Loucy (cell line): ENCODE measurements at regions not wholly inside any gene's neighbourhood (a gene's known extent, or its start where the extent isn't known, plus 50 kb on each side); places are given as distances from the start of the nearest gene placed in this dataset.

Experiments used
- H2AFZ ChIP-seq: fragments of 200-600 bp; sonication (generic); 2 replicates; pipeline ENCODE4 v1.6.0; 2016; ENCODE audit warnings: antibody characterized with exemption, mild to moderate bottlenecking, low read length, moderate library complexity
- H3F3A ChIP-seq: fragments of 200-600 bp; 2 replicates; pipeline ENCODE4 v1.6.0; 2016; ENCODE audit warnings: antibody characterized with exemption, low read depth, mild to moderate bottlenecking
- H3K27me3 ChIP-seq: fragments of 200-600 bp; sonication (generic); 2 replicates; pipeline ENCODE4 v1.6.1; 2014; ENCODE audit warnings: low read length, mild to moderate bottlenecking; ENCODE audit not compliant: insufficient read depth, poor library complexity, severe bottlenecking
- H3K36me3 ChIP-seq: fragments of 200-600 bp; sonication (generic); 2 replicates; pipeline ENCODE4 v1.6.1; 2016; ENCODE audit warnings: low read length; ENCODE audit not compliant: insufficient read depth
- H3K4me1 ChIP-seq: fragments of 200-600 bp; sonication (generic); 2 replicates; pipeline ENCODE4 v1.5.1; 2014; ENCODE audit warnings: low read length, mild to moderate bottlenecking; ENCODE audit not compliant: insufficient read depth, poor library complexity, severe bottlenecking
- H3K4me2 ChIP-seq: fragments of 200-600 bp; sonication (generic); 2 replicates; pipeline ENCODE4 v1.6.0; 2014; ENCODE audit warnings: antibody characterized with exemption, low read length, low read depth, mild to moderate bottlenecking; ENCODE audit not compliant: poor library complexity, severe bottlenecking
- H3K4me3 ChIP-seq: fragments of 200-600 bp; sonication (generic); 2 replicates; pipeline ENCODE4 v1.5.1; 2014; ENCODE audit warnings: low read length, mild to moderate bottlenecking, mixed read lengths; ENCODE audit not compliant: poor library complexity, severe bottlenecking
- H3K79me2 ChIP-seq: fragments of 200-600 bp; sonication (generic); 2 replicates; pipeline ENCODE4 v1.6.1; 2014; ENCODE audit warnings: low read length; ENCODE audit not compliant: insufficient read depth
- H3K9ac ChIP-seq: fragments of 200-600 bp; sonication (generic); 2 replicates; pipeline ENCODE4 v1.6.0; 2014; ENCODE audit warnings: mild to moderate bottlenecking, low read depth, low read length, moderate library complexity; ENCODE audit not compliant: poor library complexity, severe bottlenecking
- H3K9me2 ChIP-seq: fragments of 200-600 bp; sonication (generic); replicated peaks from 2 replicates; pipeline ENCODE4 v1.6.1; 2016; ENCODE audit warnings: low read depth, low read length, mixed read lengths
- H3K9me3 ChIP-seq: fragments of 200-600 bp; sonication (generic); 2 replicates; pipeline ENCODE4 v1.6.1; 2014; ENCODE audit warnings: mild to moderate bottlenecking, antibody characterized with exemption, low read length, low read depth; ENCODE audit not compliant: insufficient read depth
- H4K20me1 ChIP-seq: fragments of 200-600 bp; sonication (generic); 2 replicates; pipeline ENCODE4 v1.6.0; 2014; ENCODE audit warnings: antibody characterized with exemption, low read length, mild to moderate bottlenecking; ENCODE audit not compliant: insufficient read depth, poor library complexity, severe bottlenecking
- CTCF ChIP-seq: fragments of 200-600 bp; sonication (generic); conservative IDR thresholded peaks from 2 replicates; pipeline ENCODE4 v1.5.1; 2014; ENCODE audit warnings: mild to moderate bottlenecking, antibody characterized with exemption, low read length
- EZH2phosphoT487 ChIP-seq: fragments of 200-600 bp; IDR thresholded peaks from 2 replicates; pipeline ENCODE4 v1.6.1; 2018; ENCODE audit warnings: antibody characterized with exemption, mild to moderate bottlenecking, moderate library complexity, borderline replicate concordance

- no peaks in the 10 kb centered on the region for H3K27me3 ChIP-seq
- H3K4me2 ChIP-seq: no peak overlapping the region
Measured at GRCh38 chr3:186432944-186433732, 71.1 kb upstream of the DGKG start.

GRCh38 chr3:186432189-186432588 lies 70.2 kb upstream of the DGKG start:
- no peak overlapping the region for H3K4me3 ChIP-seq
- H3K27me3 ChIP-seq: no peaks in the 10 kb centered on the region
- no peaks in the 10 kb centered on the region for H3K36me3 ChIP-seq
- H3K79me2 ChIP-seq: no peaks in the 10 kb centered on the region
- no peaks in the 10 kb centered on the region for H3K9me2 ChIP-seq
- no peak overlapping the region for H3K4me2 ChIP-seq
- H4K20me1 ChIP-seq: no peaks in the 10 kb centered on the region
- H3K4me1 ChIP-seq: no peaks in the 10 kb centered on the region
- no peaks in the 10 kb centered on the region for H3F3A ChIP-seq
- no peak for TF ChIP-seq CTCF
- TF ChIP-seq EZH2phosphoT487: no peak
- no peaks in the 10 kb centered on the region for H3K9me3 ChIP-seq
- H2AFZ ChIP-seq: no peak overlapping the region
- no peak overlapping the region for H3K9ac ChIP-seq

More at GRCh38 chr3:186432944-186433732, 71.1 kb upstream of the DGKG start:
- Histone ChIP-seq H3K9me2 (no peaks in the 10 kb centered on the region), H2AFZ (no peak overlapping the region), H3K9me3 (no peaks in the 10 kb centered on the region), H3K9ac (no peak overlapping the region), H3K36me3 (no peaks in the 10 kb centered on the region), H3K4me1 (no peaks in the 10 kb centered on the region), H3K79me2 (no peaks in the 10 kb centered on the region), H4K20me1 (no peaks in the 10 kb centered on the region), H3F3A (no peaks in the 10 kb centered on the region), H3K4me3 (no peak overlapping the region)
- TF ChIP-seq CTCF (no peak), EZH2phosphoT487 (no peak)

- no peaks in the 10 kb centered on the region for H3K4me1 ChIP-seq
- no peaks in the 10 kb centered on the region for H3K79me2 ChIP-seq
- no peak overlapping the region for H3K9ac ChIP-seq
- H3K9me2 ChIP-seq: no peaks in the 10 kb centered on the region
- H3K4me2 ChIP-seq: no peak overlapping the region
- no peaks in the 10 kb centered on the region for H3K9me3 ChIP-seq
- no peak for TF ChIP-seq CTCF
- no peak for TF ChIP-seq EZH2phosphoT487
- H3F3A ChIP-seq: no peaks in the 10 kb centered on the region
- H3K27me3 ChIP-seq: no peaks in the 10 kb centered on the region
- H3K36me3 ChIP-seq: no peaks in the 10 kb centered on the region
- no peaks in the 10 kb centered on the region for H4K20me1 ChIP-seq
- H2AFZ ChIP-seq: no peak overlapping the region
- H3K4me3 ChIP-seq: no peak overlapping the region
Measured at GRCh38 chr3:186427627-186428281, 65.7 kb upstream of the DGKG start.
